ENCODE measurements at regions not wholly inside any gene's neighbourhood (a gene's known extent, or its start where the extent isn't known, plus 50 kb on each side); places are given as distances from the start of the nearest gene placed in this dataset.

GRCh38 chr12:130086248-130086647 lies 76.0 kb upstream of the FZD10 start:
- TF ChIP-seq POLR2A (IDR thresholded peaks at IDR 0.05) (no peak), CTCF (IDR thresholded peaks at IDR 0.05) (no peak)
